ENCODE measurements at regions not wholly inside any gene's neighbourhood (a gene's known extent, or its start where the extent isn't known, plus 50 kb on each side); places are given as distances from the start of the nearest gene placed in this dataset.

DNA sequence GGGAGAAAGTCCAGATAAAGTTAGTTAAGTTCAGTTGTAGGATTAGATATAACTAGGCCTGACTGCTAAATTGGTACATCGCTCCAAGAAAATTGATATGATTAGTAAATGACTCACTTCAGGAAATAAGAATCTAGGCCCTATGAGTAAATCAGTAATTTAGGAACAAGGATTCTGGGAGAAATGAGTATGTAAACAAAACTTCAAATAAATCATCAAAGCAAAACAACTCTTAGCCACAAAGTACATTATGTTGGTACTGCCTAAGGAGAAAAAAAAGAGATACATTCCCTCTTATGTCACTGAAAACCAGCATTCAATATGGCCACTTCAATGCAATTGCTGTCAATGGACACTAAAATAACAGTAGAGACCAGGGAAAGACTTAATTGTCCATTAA lies 529.1 kb downstream of the ZNF804A start:
- TF ChIP-seq, protein P1, sequence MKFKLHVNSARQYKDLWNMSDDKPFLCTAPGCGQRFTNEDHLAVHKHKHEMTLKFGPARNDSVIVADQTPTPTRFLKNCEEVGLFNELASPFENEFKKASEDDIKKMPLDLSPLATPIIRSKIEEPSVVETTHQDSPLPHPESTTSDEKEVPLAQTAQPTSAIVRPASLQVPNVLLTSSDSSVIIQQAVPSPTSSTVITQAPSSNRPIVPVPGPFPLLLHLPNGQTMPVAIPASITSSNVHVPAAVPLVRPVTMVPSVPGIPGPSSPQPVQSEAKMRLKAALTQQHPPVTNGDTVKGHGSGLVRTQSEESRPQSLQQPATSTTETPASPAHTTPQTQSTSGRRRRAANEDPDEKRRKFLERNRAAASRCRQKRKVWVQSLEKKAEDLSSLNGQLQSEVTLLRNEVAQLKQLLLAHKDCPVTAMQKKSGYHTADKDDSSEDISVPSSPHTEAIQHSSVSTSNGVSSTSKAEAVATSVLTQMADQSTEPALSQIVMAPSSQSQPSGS (CRISPR knock-in tag; IDR thresholded peaks at IDR 0.05; ENCODE audit: borderline replicate concordance, low read depth), result no peak
- TF ChIP-seq, protein P2, sequence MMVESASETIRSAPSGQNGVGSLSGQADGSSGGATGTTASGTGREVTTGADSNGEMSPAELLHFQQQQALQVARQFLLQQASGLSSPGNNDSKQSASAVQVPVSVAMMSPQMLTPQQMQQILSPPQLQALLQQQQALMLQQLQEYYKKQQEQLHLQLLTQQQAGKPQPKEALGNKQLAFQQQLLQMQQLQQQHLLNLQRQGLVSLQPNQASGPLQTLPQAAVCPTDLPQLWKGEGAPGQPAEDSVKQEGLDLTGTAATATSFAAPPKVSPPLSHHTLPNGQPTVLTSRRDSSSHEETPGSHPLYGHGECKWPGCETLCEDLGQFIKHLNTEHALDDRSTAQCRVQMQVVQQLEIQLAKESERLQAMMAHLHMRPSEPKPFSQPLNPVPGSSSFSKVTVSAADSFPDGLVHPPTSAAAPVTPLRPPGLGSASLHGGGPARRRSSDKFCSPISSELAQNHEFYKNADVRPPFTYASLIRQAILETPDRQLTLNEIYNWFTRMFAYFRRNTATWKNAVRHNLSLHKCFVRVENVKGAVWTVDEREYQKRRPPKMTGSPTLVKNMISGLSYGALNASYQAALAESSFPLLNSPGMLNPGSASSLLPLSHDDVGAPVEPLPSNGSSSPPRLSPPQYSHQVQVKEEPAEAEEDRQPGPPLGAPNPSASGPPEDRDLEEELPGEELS (CRISPR knock-in tag; IDR thresholded peaks at IDR 0.05), result no peak
- TF ChIP-seq NR2C2 (CRISPR knock-in tag; IDR thresholded peaks at IDR 0.05), result no peak
- TF ChIP-seq, protein P3, sequence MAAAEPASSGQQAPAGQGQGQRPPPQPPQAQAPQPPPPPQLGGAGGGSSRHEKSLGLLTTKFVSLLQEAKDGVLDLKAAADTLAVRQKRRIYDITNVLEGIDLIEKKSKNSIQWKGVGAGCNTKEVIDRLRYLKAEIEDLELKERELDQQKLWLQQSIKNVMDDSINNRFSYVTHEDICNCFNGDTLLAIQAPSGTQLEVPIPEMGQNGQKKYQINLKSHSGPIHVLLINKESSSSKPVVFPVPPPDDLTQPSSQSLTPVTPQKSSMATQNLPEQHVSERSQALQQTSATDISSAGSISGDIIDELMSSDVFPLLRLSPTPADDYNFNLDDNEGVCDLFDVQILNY (CRISPR knock-in tag; IDR thresholded peaks at IDR 0.05), result no peak
- TF ChIP-seq, protein P4, sequence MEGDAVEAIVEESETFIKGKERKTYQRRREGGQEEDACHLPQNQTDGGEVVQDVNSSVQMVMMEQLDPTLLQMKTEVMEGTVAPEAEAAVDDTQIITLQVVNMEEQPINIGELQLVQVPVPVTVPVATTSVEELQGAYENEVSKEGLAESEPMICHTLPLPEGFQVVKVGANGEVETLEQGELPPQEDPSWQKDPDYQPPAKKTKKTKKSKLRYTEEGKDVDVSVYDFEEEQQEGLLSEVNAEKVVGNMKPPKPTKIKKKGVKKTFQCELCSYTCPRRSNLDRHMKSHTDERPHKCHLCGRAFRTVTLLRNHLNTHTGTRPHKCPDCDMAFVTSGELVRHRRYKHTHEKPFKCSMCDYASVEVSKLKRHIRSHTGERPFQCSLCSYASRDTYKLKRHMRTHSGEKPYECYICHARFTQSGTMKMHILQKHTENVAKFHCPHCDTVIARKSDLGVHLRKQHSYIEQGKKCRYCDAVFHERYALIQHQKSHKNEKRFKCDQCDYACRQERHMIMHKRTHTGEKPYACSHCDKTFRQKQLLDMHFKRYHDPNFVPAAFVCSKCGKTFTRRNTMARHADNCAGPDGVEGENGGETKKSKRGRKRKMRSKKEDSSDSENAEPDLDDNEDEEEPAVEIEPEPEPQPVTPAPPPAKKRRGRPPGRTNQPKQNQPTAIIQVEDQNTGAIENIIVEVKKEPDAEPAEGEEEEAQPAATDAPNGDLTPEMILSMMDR (IDR thresholded peaks at IDR 0.05), result no peak
- TF ChIP-seq, protein P5, sequence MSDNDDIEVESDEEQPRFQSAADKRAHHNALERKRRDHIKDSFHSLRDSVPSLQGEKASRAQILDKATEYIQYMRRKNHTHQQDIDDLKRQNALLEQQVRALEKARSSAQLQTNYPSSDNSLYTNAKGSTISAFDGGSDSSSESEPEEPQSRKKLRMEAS (CRISPR knock-in tag; IDR thresholded peaks at IDR 0.05), result no peak
- TF ChIP-seq RELA (CRISPR knock-in tag; IDR thresholded peaks at IDR 0.05; ENCODE audit: borderline replicate concordance), result no peak
